ENCODE measurements at regions not wholly inside any gene's neighbourhood (a gene's known extent, or its start where the extent isn't known, plus 50 kb on each side); places are given as distances from the start of the nearest gene placed in this dataset.

DNA sequence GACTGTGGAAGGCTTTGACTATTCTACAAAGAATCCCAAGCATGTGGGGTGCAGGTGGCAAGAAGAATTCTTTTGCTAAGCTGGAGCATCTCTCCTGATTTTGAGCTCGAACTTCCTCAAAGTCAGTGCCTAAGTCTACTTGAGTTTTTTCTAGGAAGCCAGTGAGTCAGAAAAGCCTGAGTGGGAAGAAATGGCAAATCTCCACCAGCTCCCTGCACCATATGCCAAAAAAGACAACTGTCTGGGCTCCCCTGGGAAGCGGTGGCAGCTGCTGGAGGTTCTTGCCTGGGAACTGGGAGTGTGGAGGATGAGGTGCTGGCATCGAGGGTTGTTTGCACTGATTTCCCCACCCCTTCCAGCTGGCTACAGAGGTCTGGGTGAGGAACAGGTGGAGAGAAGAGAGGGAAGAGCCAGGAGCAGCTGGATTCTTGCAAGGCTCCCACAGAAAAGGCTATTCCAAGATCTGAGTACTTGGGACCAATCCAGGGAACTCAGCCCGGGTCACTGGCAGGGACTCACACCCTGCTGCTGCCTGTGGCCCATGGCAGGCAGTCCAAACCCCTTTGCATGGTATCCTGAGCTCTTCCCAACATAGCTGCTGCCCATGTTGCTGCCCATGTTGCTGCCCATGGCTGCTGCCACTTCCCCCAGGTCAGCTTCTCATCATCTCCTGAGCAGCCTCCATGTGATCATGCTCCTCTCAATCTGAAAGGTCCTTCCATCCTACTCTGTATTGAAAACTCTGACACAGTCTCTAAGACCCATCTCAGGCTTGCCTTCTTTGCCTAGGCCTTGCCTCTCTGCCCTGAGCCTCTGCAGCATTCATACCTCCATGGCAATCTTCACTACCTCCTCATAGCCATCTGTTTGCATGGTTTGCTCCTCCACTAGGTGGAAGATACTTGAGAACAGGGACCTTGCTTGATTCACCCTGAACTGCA, 128.3 kb upstream of the SPATS2L start:
- TF ChIP-seq CTCF (IDR thresholded peaks at IDR 0.05): no peak
- no peak for TF ChIP-seq POLR2A (IDR thresholded peaks at IDR 0.05)
